ENCODE measurements at regions not wholly inside any gene's neighbourhood (a gene's known extent, or its start where the extent isn't known, plus 50 kb on each side); places are given as distances from the start of the nearest gene placed in this dataset.

- Mint-ChIP-seq H3K27me3 (no peaks in the 10 kb centered on the region), H3K27ac (no peak overlapping the region), H3K4me1 (ENCODE audit: low read depth) (no peaks in the 10 kb centered on the region), H3K36me3 (ENCODE audit: low read depth) (no peaks in the 10 kb centered on the region), H3K4me3 (no peak overlapping the region), H3K9me3 (no peaks in the 10 kb centered on the region)
- H3K4me3 ChIP-seq (ENCODE audit: low read length): no peak overlapping the region
- H3K27me3 ChIP-seq (ENCODE audit: control insufficient read depth in 1 of 2, insufficient read depth in 2 of 2, low read length in 2 of 2): no peaks in the 10 kb centered on the region
- ATAC-seq (ENCODE audit: poor library complexity) (no peak), DNase-seq (no peak)
- no peaks in the 10 kb centered on the region for H3K4me1 ChIP-seq (ENCODE audit: insufficient read depth, low read length)
- intact Hi-C loops (cut with DNase I, micrococcal nuclease): no loop called here
- no peaks in the 10 kb centered on the region for H3K9me3 ChIP-seq (ENCODE audit: control insufficient read depth in 1 of 2, insufficient read depth in 1 of 2, low read length in 2 of 2)
- CTCF ChIA-PET: no interaction called here
- TF ChIP-seq CTCF (IDR thresholded peaks at IDR 0.05): no peak
- H3K27ac ChIP-seq (ENCODE audit: low read depth in 1 of 2, low read length in 2 of 2): no peak overlapping the region
- no peaks in the 10 kb centered on the region for H3K36me3 ChIP-seq (ENCODE audit: insufficient read depth, low read length)
- POLR2A ChIA-PET: interaction anchor here (0.6 kb wide), 1 partner anchor 9 kb away, joined by 3 read pairs; no protein-coding TSS in a partner anchor
Measured at GRCh38 chr4:12778706-12779105, 705.4 kb downstream of the RAB28 start.

DNA sequence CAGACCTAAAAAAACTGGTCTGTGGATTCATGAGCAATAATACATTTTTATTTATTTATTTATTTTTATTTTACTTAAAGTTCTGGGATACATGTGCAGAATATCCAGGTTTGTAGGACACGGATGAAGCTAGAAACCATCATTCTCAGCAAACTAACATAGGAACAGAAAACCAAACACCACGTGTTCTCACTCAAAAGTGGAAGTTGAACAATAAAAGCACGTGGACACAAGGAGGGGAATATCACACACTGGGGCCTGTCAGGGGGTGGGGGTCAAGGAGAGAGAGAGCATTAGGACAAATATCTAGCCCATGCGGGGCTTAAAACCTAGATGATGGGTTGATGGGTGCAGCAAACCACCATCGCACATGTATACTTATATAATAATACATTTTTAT, 705.9 kb downstream of the RAB28 start:
- no peaks in the 10 kb centered on the region for H3K27me3 Mint-ChIP-seq
- no peak for ATAC-seq (ENCODE audit: poor library complexity)
- intact Hi-C loops (cut with DNase I, micrococcal nuclease): no loop called here
- no peak for TF ChIP-seq CTCF (IDR thresholded peaks at IDR 0.05)
- DNase-seq: no peak
- H3K9me3 ChIP-seq (ENCODE audit: control insufficient read depth in 1 of 2, insufficient read depth in 1 of 2, low read length in 2 of 2): no peaks in the 10 kb centered on the region
- CTCF ChIA-PET: no interaction called here
- no peak overlapping the region for H3K4me3 ChIP-seq (ENCODE audit: low read length)
- no peaks in the 10 kb centered on the region for H3K36me3 Mint-ChIP-seq (ENCODE audit: low read depth)
- no peaks in the 10 kb centered on the region for H3K36me3 ChIP-seq (ENCODE audit: insufficient read depth, low read length)
- POLR2A ChIA-PET: interaction anchor here (0.6 kb wide), 1 partner anchor 9 kb away, joined by 3 read pairs; no protein-coding TSS in a partner anchor
- no peak overlapping the region for H3K27ac ChIP-seq (ENCODE audit: low read depth in 1 of 2, low read length in 2 of 2)
- H3K4me1 Mint-ChIP-seq (ENCODE audit: low read depth): no peaks in the 10 kb centered on the region
- no peak overlapping the region for H3K27ac Mint-ChIP-seq
- H3K27me3 ChIP-seq (ENCODE audit: control insufficient read depth in 1 of 2, insufficient read depth in 2 of 2, low read length in 2 of 2): no peaks in the 10 kb centered on the region
- H3K4me1 ChIP-seq (ENCODE audit: insufficient read depth, low read length): no peaks in the 10 kb centered on the region
- no peak overlapping the region for H3K4me3 Mint-ChIP-seq
- no peaks in the 10 kb centered on the region for H3K9me3 Mint-ChIP-seq

DNA sequence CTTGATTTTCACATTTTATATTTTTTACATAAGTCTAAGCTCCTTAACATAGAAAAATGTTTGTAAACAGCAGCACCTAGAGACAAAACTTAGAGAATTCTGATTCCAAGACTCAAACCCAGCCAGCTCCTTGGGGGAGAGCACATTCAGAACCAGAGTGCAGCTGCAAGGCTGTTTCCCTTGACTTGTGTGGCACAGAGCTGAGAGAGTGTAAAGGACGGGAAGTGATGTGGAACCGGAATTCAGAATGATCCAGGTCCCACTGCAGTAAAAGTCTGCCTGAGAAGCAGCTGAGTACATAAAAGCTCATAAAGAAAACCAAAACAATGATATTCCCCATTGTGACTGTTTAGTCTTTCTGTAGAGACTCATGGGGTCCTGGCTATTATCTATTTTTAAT, 713.8 kb downstream of the RAB28 start:
- H3K36me3 ChIP-seq (ENCODE audit: insufficient read depth, low read length): no peaks in the 10 kb centered on the region
- intact Hi-C loops (cut with DNase I, micrococcal nuclease): no loop called here
- no peak overlapping the region for H3K27ac ChIP-seq (ENCODE audit: low read depth in 1 of 2, low read length in 2 of 2)
- H3K27me3 Mint-ChIP-seq: peaks cover 7% of the 10 kb centered on the region
- ChIA-PET POLR2A (no interaction called here), CTCF (no interaction called here)
- H3K4me1 Mint-ChIP-seq (ENCODE audit: low read depth): no peaks in the 10 kb centered on the region
- no peaks in the 10 kb centered on the region for H3K9me3 Mint-ChIP-seq
- no peak for TF ChIP-seq CTCF (IDR thresholded peaks at IDR 0.05)
- H3K9me3 ChIP-seq (ENCODE audit: control insufficient read depth in 1 of 2, insufficient read depth in 1 of 2, low read length in 2 of 2): no peaks in the 10 kb centered on the region
- no peak overlapping the region for H3K4me3 ChIP-seq (ENCODE audit: low read length)
- DNase-seq: no peak
- H3K4me1 ChIP-seq (ENCODE audit: insufficient read depth, low read length): no peaks in the 10 kb centered on the region
- no peaks in the 10 kb centered on the region for H3K27me3 ChIP-seq (ENCODE audit: control insufficient read depth in 1 of 2, insufficient read depth in 2 of 2, low read length in 2 of 2)
- H3K27ac Mint-ChIP-seq: no peak overlapping the region
- ATAC-seq (ENCODE audit: poor library complexity): no peak
- no peak overlapping the region for H3K4me3 Mint-ChIP-seq
- H3K36me3 Mint-ChIP-seq (ENCODE audit: low read depth): no peaks in the 10 kb centered on the region
